ENCODE measurements at regions not wholly inside any gene's neighbourhood (a gene's known extent, or its start where the extent isn't known, plus 50 kb on each side); places are given as distances from the start of the nearest gene placed in this dataset.
"Not testable (repeated sequence)": the region's sequence is repeated elsewhere in the genome, so short reads cannot be mapped to it uniquely, and the experiment has no call there.

DNA sequence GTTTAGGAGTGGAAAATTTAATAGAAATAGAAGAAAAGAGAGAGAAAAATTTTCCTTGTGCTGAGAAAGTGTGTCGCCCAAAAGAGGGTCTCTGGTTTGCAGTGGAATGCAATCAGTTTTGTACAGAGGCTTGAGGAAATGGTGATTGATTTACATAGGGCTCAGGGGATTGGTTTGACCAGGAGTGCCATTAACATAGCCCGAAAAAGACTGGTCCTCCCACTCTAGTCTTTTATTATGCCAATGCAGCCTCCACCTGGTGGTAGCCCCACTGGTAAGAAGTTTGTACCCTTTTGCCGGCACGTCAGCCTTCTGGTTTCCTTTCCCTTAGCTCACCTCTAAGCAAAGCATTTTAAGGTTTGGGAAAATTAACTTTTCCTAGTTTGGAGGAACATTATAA, 885.3 kb downstream of the XPNPEP1 start:
- DNase-seq = no peak

DNA sequence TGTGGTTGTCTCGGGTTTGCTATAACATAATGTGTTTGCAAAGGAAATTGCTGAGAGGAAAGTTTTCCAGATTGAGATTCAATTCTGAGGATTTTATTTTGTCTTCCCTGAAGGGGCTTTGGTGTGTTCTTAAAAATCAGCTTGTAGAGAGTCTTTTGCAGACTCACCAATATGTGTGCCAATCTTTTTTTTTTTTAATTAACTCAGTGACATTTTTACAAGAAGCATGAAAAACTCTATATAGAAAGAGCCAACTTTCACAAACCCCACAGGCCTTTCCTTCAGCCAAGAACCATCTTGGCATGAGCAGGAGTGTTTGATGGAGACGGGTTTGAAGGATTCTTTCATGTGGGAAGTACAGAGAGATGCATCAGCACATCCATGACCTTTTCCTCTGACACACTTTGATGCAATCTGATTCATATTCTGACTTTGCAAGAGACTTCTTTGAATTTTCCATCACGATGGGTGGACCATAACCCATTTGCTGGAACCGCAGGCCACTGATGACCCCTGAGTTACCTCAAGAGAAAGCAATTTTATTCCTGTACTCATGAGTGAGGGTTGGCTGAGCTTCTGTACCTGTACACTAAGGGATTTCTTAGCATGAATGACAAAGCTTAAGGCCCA, 892.6 kb downstream of the XPNPEP1 start:
- DNase-seq = no peak

DNA sequence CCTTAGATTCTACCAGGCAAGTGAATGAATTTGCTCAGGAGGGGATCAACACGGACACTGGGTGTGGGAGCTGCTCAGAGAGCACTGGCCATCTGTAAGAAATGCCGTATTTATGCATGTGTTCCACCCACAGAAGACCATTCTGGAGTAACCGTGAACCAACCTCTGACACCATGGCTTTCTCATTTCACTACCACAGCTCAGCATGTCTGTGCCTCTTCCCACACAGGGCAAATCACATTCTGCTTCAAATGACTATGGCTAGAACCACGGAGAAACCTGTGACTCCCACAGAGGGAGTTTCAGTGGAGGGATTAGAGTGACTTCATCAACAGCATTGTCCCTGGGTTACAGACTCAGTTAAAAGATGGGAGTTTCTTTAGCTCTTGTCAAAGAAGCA, 893.4 kb downstream of the XPNPEP1 start:
- no peak for DNase-seq

DNA sequence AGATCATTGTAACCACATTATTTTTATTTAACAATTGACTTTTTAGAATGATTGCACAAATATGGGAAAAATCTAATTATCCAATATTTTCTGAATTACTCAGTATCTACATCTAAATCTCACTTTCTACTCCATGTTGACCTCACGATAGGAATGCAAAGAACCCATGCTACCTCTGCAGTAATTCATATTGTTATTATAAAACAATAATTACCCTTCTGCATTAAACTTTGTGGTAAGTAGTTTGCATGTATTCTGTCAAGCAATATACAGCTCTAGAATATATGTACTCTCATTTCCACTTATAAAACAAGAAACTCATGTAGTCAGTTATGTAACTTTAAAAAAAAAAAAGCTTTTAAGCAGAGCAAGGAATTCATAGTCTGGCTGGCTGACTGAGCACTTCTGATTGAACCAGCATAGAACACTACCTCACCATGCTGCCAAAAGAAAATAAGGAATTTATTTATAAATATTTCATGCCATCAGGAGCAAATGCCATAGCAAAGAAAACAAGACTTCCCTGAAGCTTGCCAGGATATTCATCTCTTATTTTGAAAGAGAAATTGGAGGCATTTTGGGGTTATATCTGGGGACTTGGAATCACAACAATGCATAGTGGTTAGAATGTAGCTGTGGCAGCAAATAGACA, 895.7 kb downstream of the XPNPEP1 start:
- no peak for DNase-seq

DNA sequence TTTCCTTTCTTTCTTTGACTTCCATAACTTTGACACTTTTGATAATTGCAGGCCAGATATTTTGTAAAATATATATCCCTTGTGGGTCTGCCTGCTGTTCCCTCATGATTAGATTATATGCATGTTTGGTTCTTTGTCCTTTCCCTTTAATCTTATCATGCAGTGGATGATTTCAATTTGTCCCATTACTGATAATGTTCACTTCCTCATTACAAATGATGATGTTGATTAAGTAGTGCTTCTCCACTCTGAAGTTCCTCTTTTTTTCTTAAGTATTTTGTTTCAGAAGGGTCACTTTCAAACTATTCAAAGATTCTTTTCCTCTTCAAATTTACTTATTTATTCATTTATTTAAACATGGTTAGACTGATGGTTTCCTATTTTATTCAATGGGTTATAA, 898.1 kb downstream of the XPNPEP1 start:
- no peak for DNase-seq

DNA sequence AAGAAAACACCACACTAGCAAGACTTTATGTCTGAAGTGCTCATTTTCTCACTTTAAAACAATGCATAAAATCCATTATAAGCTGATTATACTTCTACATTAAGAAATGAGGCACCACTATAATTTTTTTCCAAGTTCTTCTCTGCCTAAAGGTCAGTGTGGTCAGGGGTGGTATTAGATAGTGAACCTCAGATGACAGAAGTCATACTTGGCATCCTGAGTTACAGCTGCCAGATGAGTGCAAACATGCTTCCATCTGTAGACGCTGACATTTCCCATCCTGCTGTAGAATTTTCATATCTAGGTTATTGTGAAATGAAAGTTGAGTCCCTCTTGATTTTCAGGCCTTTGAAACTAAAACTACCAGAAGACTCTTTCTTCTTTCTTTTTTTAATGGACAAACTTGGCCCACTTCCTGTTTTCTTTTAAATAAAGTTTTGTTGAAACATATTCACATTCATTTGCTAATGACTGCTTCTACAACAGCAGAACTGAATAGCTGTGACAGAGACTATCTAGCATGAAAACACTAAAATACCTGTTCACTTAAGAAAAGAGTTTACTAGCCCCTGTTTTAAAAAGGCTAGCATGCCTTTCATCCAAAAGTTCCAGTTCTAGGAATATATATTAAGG, 900.8 kb downstream of the XPNPEP1 start:
- DNase-seq = no peak

DNA sequence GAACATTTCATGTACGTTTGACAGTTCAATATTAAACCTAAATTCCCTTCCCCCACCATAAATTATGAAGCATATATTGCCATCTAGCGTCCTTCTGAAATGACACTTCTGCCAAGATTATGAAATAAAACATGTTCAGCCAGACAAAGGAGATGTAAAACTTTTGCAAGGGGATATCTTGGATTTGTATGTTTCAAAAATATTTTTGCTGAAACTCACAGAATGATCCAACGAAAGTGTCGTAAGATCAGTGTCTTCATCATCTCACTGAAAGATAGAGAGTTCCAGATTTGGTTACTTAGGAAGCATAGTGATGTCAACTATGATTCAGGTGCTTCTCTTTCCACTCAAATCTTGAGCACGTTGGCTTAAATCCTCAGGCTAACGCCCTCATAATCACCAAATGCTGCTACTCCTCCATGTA, 904.3 kb downstream of the XPNPEP1 start:
- peak; percentile 27 for DNase-seq

DNA sequence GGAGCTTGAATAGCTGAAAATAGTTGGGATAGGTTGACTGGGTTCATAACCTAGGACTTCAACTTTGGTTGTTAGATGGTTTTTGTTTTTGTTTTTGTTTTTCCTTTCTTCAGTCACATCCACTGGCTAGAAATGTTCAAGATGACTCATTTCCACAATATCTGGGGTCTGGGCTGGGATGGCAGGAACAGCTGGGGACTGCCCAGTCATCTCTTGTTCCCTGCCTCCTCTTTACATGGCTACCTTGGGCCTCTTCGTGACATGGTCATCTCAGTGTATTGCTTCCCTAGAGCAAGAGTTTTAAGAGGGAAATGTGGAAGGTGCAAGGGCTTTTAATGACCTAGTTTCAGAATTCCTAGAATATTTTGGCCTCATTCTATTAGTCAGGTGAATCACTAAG, 915.8 kb downstream of the XPNPEP1 start:
- no peak for DNase-seq

DNA sequence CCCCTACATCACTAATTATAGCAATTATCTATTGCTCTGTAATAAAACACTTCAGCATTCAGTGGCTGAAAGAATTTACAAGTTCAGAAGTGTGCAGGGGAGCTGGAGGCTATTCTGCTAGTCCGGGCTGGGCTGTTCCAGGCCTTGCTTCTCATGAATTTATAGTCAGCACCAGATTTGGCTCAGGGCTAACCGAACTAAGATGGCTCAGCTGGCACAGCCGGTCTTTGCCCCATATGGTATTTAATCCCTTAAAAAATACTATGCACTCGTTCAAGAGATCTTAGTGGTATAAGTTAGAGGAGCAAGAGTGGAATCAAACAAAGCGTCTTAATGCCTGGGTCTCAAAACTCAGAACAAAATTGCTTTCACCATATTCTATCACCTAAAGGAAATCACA, 932.9 kb downstream of the XPNPEP1 start:
- peak; percentile 15 for DNase-seq

DNA sequence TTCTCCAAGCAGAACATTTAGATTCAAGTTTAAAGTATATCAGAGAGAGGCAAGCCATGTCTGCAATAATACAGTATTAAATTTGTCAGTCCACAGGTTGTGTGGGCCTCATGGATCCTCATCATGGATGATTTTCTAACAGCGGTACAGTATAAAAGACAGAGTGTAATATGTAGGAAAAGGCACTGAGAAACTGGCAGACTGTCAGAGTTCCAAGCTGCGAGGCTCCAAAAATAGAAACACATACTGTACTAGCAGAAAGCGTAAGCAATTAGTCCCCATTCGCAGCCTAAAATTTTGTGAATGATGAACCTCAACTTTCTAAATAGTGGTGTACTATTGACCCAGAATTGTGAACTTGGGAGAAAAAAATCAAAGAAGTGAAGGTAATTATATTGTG, 933.3 kb downstream of the XPNPEP1 start:
- peak; percentile 72 for DNase-seq

DNA sequence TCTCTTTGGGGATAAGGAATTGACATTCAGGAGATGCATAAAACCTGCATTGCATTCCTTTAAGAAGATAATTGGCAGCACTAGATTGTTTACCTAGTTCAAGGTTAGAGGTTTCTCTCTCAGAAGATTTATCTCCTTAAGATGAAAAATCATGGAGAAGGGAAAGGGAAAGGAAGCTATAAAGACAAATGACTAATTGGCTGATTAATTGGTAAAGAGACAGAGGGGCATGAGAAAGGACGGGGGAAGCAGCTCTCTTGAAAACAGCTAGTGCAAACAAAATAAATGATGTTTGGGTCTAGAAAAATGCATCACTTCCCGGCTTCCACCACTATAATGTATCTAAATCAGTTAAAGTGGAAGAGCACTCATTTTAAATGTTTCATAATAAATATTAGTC, 941.2 kb downstream of the XPNPEP1 start:
- DNase-seq = no peak

DNA sequence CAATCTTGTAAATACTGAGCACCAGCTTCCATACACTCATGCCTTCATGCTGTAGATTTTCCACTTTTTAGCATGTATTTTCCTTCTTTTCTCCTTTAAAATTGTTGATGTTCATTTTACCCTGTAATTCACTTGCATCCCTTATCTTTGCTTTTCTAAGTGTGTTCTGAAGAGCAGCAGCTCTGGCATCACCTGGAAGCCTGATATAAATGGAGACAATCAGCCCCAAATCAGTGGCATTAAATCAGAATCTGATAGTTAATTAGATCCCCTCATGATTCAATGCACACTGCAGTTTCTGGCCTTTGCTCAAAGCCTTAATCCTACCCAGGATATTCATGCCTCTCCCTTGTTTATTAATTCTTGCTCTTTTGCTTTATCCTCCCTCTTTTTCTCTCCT, 942.4 kb downstream of the XPNPEP1 start:
- DNase-seq = no peak

DNA sequence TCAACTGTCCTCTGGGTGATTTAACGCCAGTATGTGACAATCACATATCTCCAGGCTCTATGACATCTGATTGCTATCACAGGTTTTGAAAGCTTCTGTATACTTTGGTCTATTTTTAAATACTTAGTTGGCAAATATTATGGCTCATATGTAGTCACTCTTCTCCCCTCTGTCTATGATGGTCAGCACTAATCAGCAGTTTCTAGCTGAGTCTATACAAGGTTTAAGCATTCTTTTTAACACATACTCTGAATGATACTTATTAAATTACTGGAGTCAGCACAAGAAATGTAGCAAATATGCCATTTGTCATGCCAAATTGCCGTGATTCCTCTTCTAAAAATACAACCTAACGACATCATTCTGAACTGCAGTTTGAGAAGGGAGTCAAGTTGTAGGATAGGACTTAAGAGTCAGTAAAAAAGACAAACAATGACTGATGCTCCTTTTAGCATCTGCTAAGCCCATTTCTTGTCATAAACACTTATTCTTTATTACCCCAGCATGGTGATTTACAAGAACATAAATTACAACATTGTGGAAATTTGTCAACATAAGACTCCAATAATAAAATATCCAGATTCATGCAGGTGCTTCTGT, 947.8 kb downstream of the XPNPEP1 start:
- DNase-seq = no peak

DNA sequence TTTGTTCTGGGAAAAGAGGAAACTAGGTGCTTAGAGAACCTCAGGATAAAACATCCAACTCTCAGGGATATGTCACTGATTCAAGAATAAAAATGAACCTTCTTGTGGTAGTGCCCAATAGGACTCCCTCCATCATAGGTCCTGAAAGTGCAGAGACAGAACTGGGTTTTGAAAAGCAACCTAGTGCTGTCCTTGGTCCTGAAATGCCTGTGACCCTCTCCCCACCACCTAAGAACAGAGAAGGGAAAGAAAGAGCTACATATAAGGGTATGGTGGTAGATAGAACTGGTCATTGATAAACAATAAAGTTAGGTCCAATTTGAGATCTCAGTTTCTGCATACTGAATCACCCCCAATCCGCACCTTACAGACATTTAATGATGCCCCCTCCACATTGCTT, 953.3 kb downstream of the XPNPEP1 start:
- no peak for DNase-seq

DNA sequence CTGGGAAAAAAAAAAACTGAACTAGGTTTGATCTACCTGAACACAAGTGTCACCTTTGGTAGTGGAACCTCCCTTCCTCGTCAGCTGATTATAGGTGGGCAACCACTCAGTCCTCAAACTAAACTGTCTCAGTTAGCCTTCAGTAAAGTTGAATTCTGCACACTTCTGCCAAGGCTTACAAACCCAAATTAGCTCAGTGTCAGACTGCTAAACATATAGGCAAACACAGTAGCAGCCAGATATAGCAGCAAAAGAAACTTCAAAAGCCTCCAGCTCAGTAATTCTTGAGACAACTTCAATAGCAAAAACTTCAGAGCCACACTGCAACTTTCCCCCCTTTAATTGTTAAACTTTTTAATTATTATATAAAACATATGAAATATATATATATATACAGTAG, 956.9 kb downstream of the XPNPEP1 start:
- no peak for DNase-seq

DNA sequence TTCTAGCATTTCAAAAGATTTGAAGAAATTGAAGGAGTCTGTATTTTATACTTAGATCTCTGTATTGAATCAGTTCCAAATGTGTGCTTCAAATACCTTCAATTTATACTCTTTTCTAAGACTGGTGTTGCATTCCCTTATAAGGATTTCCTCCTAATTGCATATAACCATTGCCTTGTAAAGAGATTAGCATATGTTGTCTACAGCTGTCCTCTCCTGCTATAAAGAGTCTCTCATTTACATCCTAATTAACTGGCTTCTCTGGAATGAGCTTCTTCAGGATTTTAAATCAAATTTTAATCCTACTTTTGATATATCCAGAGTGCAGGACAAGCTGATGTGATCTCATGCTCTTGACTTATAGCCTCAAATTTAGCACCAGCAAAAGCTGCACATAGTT, 957.3 kb downstream of the XPNPEP1 start:
- peak; percentile 19 for DNase-seq

DNA sequence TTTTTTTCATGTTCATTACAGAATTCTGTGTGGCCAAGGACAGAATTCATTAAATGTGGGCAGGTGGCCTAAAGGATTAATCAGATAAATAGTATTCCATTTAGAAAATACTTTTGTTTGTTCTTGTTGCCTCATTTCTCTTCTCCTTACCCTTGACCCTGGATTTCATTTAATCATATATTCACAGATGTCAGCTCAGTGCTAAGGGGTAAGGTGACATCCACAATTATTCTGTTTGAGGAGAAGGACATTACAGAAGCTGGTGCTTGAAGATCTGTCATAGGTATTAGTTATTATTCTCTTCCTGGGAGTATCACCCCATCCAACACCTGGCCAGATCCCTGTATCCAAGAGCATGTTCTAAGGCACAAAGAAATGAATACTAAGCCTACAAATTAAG, 961.1 kb downstream of the XPNPEP1 start:
- no peak for DNase-seq

DNA sequence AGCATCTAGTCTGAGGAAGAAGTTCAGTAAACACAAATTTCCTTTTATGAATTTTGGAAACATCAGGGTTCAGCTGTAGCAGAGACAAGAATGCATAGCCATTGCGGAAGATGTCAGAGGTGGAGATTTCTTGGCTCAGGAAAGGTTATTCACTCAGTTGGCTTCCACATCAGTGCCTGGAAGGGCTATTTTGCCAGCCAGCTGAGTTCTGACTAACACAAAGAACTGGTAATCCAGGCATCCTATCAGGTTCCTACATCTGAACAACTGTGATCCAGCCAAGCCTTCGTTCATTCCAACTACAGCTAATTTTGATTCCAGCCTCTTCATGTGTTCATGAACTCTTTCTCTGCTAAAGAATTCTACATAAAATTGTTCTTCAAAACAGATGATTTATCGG, 965.6 kb downstream of the XPNPEP1 start:
- no peak for DNase-seq

DNA sequence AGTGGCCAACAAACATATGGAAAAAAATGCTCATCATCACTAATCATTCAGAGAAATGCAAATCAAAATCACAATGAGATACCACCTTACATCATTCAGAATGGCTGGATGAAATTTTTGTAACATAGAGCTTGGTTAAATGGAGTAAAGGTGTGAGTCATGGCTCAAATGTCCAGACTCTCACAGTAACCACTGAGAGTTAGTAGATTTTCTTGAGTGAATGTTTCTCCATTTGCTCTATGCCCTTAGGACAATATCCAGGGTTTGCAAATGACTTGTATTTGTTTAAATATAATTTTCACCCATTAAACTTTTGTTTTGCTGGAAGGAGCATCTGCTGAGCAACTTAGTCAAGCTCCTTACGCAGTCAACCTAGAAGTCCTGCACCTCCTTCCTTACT, 967.2 kb downstream of the XPNPEP1 start:
- no peak for DNase-seq

DNA sequence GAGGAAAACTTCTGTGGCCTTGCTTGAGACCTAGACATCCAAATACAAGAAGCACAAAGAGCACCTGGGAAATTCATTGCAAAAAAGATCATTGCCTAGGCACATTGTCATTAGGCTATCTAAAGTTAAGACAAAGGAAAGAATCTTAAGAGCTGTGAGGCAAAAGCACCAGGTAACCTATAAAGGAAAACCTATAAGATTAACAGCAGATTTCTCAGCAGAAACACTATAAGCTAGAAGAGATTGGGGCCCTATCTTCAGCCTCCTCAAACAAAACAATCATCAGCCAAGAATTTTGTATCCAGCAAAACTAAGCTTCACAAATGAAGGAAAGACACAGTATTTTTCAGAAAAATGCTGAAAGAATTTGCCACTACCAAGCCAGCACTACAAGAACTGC, 1003.3 kb downstream of the XPNPEP1 start:
- DNase-seq = not testable (repeated sequence)

DNA sequence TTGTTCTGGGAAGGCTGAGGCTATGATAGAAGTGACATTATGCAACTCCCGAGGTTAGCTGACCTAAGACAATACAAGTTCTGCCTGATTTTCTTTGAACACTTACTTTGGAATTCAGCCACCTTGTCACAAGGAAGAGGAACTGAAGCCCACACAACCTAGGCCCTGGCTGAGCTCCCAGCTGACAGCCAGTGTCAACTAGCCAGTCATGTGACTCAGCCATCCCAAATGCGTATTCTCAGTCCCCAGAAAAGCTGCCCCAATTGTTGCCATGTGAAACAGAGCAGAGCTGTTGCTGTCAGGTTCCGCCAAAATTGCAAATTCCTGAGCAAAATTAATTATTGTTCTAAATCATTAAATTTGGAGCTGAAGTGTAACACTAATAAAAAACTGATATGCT, 1010.0 kb downstream of the XPNPEP1 start:
- no peak for DNase-seq

DNA sequence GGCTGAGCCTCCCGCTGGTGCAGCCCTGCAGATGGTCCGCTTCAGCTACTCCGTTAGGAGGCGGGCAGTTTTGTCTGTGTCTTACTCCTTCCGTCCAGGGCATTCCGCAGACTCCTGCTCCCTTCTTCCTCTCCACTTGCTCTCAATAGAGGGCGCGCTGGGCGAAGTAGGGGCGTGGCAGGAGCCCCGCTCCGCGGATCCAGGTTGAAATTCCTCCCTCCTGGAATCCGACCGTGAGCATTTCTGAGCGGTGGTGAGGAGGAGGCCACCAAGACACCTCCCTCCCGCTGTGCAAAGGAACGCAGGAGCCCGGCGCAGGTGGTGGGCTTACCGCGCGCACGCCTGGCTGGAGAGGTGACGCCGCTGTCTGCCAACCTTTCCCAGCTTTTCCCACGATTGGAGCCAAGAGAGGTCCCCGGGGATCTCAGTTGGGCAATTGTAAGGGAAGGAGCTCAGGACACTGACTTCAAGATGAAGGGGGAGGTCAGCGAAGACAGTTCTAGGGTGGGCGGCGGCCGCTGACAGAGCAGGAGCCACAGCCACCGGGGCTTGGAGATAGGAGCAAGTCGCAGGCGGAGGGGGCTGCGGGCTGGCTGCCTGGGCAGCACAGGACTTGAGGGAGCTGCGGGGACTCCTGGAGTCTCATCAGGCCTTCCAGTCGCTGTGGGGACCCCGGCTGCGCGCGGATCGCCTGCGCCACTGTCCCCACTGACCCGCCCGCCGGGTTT, 1011.3 kb downstream of the XPNPEP1 start:
- DNase-seq = peak; percentile 50

DNA sequence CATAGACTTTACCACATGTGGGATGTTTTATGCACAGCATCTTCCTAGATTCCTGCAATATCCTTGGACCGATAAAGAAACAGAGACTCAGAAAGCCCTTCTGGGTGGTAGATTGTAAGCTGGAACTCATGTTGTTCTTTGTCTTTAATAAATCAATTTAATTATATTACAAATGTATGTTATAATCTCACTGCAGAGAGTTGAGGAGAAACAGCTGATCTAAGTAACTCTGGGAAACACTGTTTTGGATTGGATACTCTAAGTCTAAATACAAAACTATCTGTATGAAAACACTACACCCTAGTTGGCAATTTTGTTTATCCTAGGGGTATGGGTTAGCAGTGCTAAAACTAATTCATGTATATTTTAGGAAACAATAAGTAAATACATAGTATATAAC, 1015.2 kb downstream of the XPNPEP1 start:
- no peak for DNase-seq

DNA sequence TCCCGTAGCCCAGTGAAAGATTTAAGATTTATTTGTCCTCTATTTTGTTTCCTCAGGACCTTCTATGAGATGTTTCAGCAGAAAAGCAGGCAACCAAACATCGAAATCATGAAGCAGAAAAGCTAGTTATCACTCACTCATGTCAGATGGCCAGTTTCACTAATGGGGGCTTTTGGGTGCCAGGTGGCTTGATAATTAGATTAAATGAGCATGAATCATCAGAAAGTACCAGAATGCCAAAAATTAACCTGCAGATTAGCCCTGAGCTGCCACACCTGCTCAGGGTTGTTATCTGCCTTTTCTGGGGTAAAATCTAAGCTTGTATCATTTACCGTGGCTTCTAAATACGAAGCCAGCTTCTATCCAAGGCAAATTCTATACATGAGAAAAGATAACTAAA, 1017.5 kb downstream of the XPNPEP1 start:
- DNase-seq = no peak
